ENCODE measurements at regions not wholly inside any gene's neighbourhood (a gene's known extent, or its start where the extent isn't known, plus 50 kb on each side); places are given as distances from the start of the nearest gene placed in this dataset.

DNA sequence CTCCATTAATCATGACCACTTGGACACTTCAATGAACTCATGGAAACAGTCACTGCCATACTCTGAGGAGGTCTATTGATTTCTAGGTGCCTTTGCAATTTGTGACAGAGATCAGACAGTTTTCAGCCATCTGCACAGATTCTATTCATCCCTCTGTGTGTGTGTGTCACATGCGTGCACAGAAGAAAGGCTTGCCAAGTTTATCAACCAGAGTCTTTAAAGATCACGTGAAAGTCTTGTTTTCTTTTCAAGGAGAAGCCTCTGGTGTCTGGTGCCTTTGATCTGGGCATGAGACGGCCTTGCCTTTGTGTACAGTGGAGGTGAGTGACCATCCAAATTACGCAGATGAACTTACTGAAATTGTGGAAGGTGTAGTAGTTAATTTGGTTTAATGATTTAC, 164.2 kb downstream of the VAPA start:
- no peak overlapping the region for H3K9ac ChIP-seq (ENCODE audit: low read length)
- peaks cover 2% of the 10 kb centered on the region for H3K27me3 ChIP-seq (ENCODE audit: insufficient read depth, low read length)
- FAIRE-seq (no peak), DNase-seq (ENCODE audit: low read depth) (no peak)
- no peaks in the 10 kb centered on the region for H4K20me1 ChIP-seq (ENCODE audit: insufficient read depth, low read length)
- no peaks in the 10 kb centered on the region for H3K4me1 ChIP-seq (ENCODE audit: insufficient read depth, low read length)
- H3K4me3 ChIP-seq (ENCODE audit: insufficient read depth, low read depth, low read length), result no peak overlapping the region
- peaks cover 6% of the 10 kb centered on the region for H3K9me3 ChIP-seq (ENCODE audit: insufficient read depth, low read depth, low read length)
- no peak overlapping the region for H3K4me3 Mint-ChIP-seq (ENCODE audit: unreplicated experiment)
- H2AFZ ChIP-seq (ENCODE audit: low read depth, low read length), result no peak overlapping the region
- peaks cover 20% of the 10 kb centered on the region for H3K27me3 Mint-ChIP-seq (ENCODE audit: low read depth, unreplicated experiment)
- TF ChIP-seq, protein P1, sequence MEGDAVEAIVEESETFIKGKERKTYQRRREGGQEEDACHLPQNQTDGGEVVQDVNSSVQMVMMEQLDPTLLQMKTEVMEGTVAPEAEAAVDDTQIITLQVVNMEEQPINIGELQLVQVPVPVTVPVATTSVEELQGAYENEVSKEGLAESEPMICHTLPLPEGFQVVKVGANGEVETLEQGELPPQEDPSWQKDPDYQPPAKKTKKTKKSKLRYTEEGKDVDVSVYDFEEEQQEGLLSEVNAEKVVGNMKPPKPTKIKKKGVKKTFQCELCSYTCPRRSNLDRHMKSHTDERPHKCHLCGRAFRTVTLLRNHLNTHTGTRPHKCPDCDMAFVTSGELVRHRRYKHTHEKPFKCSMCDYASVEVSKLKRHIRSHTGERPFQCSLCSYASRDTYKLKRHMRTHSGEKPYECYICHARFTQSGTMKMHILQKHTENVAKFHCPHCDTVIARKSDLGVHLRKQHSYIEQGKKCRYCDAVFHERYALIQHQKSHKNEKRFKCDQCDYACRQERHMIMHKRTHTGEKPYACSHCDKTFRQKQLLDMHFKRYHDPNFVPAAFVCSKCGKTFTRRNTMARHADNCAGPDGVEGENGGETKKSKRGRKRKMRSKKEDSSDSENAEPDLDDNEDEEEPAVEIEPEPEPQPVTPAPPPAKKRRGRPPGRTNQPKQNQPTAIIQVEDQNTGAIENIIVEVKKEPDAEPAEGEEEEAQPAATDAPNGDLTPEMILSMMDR (IDR thresholded peaks at IDR 0.05; ENCODE audit: insufficient read depth, low read depth, low read length), result no peak
- TF ChIP-seq EZH2 (IDR thresholded peaks at IDR 0.05; ENCODE audit: insufficient read depth, low read length), result no peak
- H3K4me1 Mint-ChIP-seq (ENCODE audit: low read depth, unreplicated experiment), result no peaks in the 10 kb centered on the region
- H3K9me3 Mint-ChIP-seq (ENCODE audit: unreplicated experiment), result peaks cover 16% of the 10 kb centered on the region
- no peak overlapping the region for H3K4me2 ChIP-seq (ENCODE audit: low read length)
- no peak overlapping the region for H3K27ac ChIP-seq (ENCODE audit: low read depth, low read length)
- no peaks in the 10 kb centered on the region for H3K36me3 ChIP-seq (ENCODE audit: insufficient read depth, low read length)
- peaks cover 2% of the 10 kb centered on the region for H3K36me3 Mint-ChIP-seq (ENCODE audit: low read depth, unreplicated experiment)
- H3K27ac Mint-ChIP-seq (ENCODE audit: unreplicated experiment), result no peak overlapping the region
- no peaks in the 10 kb centered on the region for H3K79me2 ChIP-seq (ENCODE audit: insufficient read depth, low read length)

DNA sequence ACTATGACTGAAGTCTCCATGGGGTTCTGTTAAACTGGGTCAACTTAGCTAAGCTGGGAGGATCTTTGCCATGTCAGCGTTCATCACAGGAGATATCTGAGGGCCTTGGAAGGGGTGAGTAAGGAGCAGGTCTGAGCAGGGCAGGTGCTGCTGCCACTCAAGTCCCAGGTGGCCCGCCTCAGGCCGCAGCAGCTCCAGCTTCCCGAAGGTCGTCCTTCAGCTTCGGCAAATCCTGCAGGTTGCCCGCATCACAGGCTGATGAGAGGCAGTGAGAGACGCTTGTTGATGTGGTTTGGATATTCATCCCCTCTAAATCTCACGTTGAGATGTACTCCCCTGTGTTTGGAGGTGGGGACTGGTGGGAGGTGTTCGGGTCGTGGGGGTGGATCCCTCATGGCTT, 166.6 kb downstream of the VAPA start:
- H3K27ac ChIP-seq (ENCODE audit: low read depth, low read length), result no peak overlapping the region
- H3K27ac Mint-ChIP-seq (ENCODE audit: unreplicated experiment), result no peak overlapping the region
- H4K20me1 ChIP-seq (ENCODE audit: insufficient read depth, low read length), result no peaks in the 10 kb centered on the region

DNA sequence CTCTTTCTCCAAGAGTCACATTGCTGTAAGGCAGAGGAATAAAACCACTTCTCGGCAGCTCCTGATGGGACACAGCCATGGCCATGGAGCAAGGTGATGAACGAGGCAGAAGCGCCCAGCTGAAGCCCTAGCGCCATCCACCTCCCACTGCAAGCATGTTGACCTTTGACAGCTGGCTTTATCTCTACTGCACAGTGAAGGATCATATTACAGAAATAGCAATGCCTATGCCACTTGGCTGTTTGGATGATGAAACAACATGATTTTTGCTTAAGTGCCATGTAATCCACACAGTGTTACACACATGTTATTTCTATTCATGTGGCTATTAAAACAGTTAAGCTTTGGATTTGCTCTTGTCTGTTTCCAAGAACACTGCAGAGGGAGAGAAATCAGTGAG, 167.7 kb downstream of the VAPA start:
- FAIRE-seq, result no peak
- H3K27me3 Mint-ChIP-seq (ENCODE audit: low read depth, unreplicated experiment), result peaks cover 4% of the 10 kb centered on the region
- Histone ChIP-seq H3K79me2 (ENCODE audit: insufficient read depth, low read length) (no peaks in the 10 kb centered on the region), H3K4me1 (ENCODE audit: insufficient read depth, low read length) (peaks cover 11% of the 10 kb centered on the region), H3K36me3 (ENCODE audit: insufficient read depth, low read length) (no peaks in the 10 kb centered on the region), H3K27me3 (ENCODE audit: insufficient read depth, low read length) (no peaks in the 10 kb centered on the region), H3K4me2 (ENCODE audit: low read length) (no peak overlapping the region), H3K9ac (ENCODE audit: low read length) (no peak overlapping the region), H4K20me1 (ENCODE audit: insufficient read depth, low read length) (no peaks in the 10 kb centered on the region), H3K9me3 (ENCODE audit: insufficient read depth, low read depth, low read length) (peaks cover 14% of the 10 kb centered on the region), H3K27ac (ENCODE audit: low read depth, low read length) (no peak overlapping the region), H2AFZ (ENCODE audit: low read depth, low read length) (no peak overlapping the region), H3K4me3 (ENCODE audit: insufficient read depth, low read depth, low read length) (no peak overlapping the region)
- no peak overlapping the region for H3K4me3 Mint-ChIP-seq (ENCODE audit: unreplicated experiment)
- peaks cover 26% of the 10 kb centered on the region for H3K9me3 Mint-ChIP-seq (ENCODE audit: unreplicated experiment)
- TF ChIP-seq, protein P1 (IDR thresholded peaks at IDR 0.05; ENCODE audit: insufficient read depth, low read depth, low read length), result no peak
- no peak for TF ChIP-seq EZH2 (IDR thresholded peaks at IDR 0.05; ENCODE audit: insufficient read depth, low read length)
- H3K4me1 Mint-ChIP-seq (ENCODE audit: low read depth, unreplicated experiment), result peaks cover 16% of the 10 kb centered on the region
- H3K27ac Mint-ChIP-seq (ENCODE audit: unreplicated experiment), result no peak overlapping the region
- DNase-seq (ENCODE audit: low read depth), result no peak
- peaks cover 4% of the 10 kb centered on the region for H3K36me3 Mint-ChIP-seq (ENCODE audit: low read depth, unreplicated experiment)

More for the DNA sequence above, 166.6 kb downstream of the VAPA start:
- H3K36me3 Mint-ChIP-seq (ENCODE audit: low read depth, unreplicated experiment), result peaks cover 2% of the 10 kb centered on the region
- H3K9me3 Mint-ChIP-seq (ENCODE audit: unreplicated experiment), result peaks cover 27% of the 10 kb centered on the region
- H3K9me3 ChIP-seq (ENCODE audit: insufficient read depth, low read depth, low read length), result peaks cover 14% of the 10 kb centered on the region
- H3K27me3 ChIP-seq (ENCODE audit: insufficient read depth, low read length), result no peaks in the 10 kb centered on the region
- no peak for FAIRE-seq
- no peaks in the 10 kb centered on the region for H3K79me2 ChIP-seq (ENCODE audit: insufficient read depth, low read length)
- no peaks in the 10 kb centered on the region for H3K36me3 ChIP-seq (ENCODE audit: insufficient read depth, low read length)
- H3K4me1 ChIP-seq (ENCODE audit: insufficient read depth, low read length), result peaks cover 3% of the 10 kb centered on the region
- H3K4me3 ChIP-seq (ENCODE audit: insufficient read depth, low read depth, low read length), result no peak overlapping the region
- H3K4me3 Mint-ChIP-seq (ENCODE audit: unreplicated experiment), result no peak overlapping the region
- no peak for DNase-seq (ENCODE audit: low read depth)
- H2AFZ ChIP-seq (ENCODE audit: low read depth, low read length), result no peak overlapping the region
- no peak overlapping the region for H3K4me2 ChIP-seq (ENCODE audit: low read length)
- peaks cover 5% of the 10 kb centered on the region for H3K4me1 Mint-ChIP-seq (ENCODE audit: low read depth, unreplicated experiment)
- H3K27me3 Mint-ChIP-seq (ENCODE audit: low read depth, unreplicated experiment), result peaks cover 9% of the 10 kb centered on the region
- no peak overlapping the region for H3K9ac ChIP-seq (ENCODE audit: low read length)
- TF ChIP-seq EZH2 (IDR thresholded peaks at IDR 0.05; ENCODE audit: insufficient read depth, low read length), result no peak
- TF ChIP-seq, protein P1 (IDR thresholded peaks at IDR 0.05; ENCODE audit: insufficient read depth, low read depth, low read length), result no peak

Measured in astrocyte (in vitro differentiated cells and primary cell).